ENCODE measurements at regions not wholly inside any gene's neighbourhood (a gene's known extent, or its start where the extent isn't known, plus 50 kb on each side); places are given as distances from the start of the nearest gene placed in this dataset.
"Not testable (repeated sequence)": the region's sequence is repeated elsewhere in the genome, so short reads cannot be mapped to it uniquely, and the experiment has no call there.

- H3K27me3 ChIP-seq (ENCODE audit: insufficient read depth, poor library complexity, severe bottlenecking): no peaks in the 10 kb centered on the region
- H3K4me3 ChIP-seq (replicated peaks; ENCODE audit: insufficient read depth, low read length): no peak overlapping the region
- no peak overlapping the region for H3K27ac ChIP-seq (replicated peaks)
- no peak for DNase-seq (ENCODE audit: low read depth in 1 of 2, low spot score in 1 of 2)
- TF ChIP-seq CTCF (IDR thresholded peaks at IDR 0.05; ENCODE audit: insufficient read depth, low read length) (no peak), SPI1 (IDR thresholded peaks at IDR 0.05; ENCODE audit: borderline replicate concordance, low read depth) (no peak), GABPA (IDR thresholded peaks at IDR 0.05; ENCODE audit: low read depth) (no peak), REST (IDR thresholded peaks at IDR 0.05; ENCODE audit: insufficient replicate concordance, low read depth) (no peak), POLR2AphosphoS5 (IDR thresholded peaks at IDR 0.05; ENCODE audit: low read depth) (no peak)
Observed at GRCh38 chr4:132114885-132115284, 1034.2 kb upstream of the PCDH10 start.

GRCh38 chr4:132122741-132123140 is 1026.4 kb upstream of the PCDH10 start:
- not testable (repeated sequence) for H3K27me3 ChIP-seq (ENCODE audit: insufficient read depth, poor library complexity, severe bottlenecking); H3K4me3 ChIP-seq (replicated peaks; ENCODE audit: insufficient read depth, low read length); H3K27ac ChIP-seq (replicated peaks); DNase-seq (ENCODE audit: low read depth in 1 of 2, low spot score in 1 of 2)

- DNase-seq (ENCODE audit: low read depth in 1 of 2, low spot score in 1 of 2): no peak
- no peak for TF ChIP-seq POLR2AphosphoS5 (IDR thresholded peaks at IDR 0.05; ENCODE audit: low read depth)
- TF ChIP-seq SPI1 (IDR thresholded peaks at IDR 0.05; ENCODE audit: borderline replicate concordance, low read depth): no peak
- TF ChIP-seq GABPA (IDR thresholded peaks at IDR 0.05; ENCODE audit: low read depth): no peak
- no peak for TF ChIP-seq CTCF (IDR thresholded peaks at IDR 0.05; ENCODE audit: insufficient read depth, low read length)
- TF ChIP-seq REST (IDR thresholded peaks at IDR 0.05; ENCODE audit: insufficient replicate concordance, low read depth): no peak
- Histone ChIP-seq H3K27ac (replicated peaks) (no peak overlapping the region), H3K27me3 (ENCODE audit: insufficient read depth, poor library complexity, severe bottlenecking) (no peaks in the 10 kb centered on the region), H3K4me3 (replicated peaks; ENCODE audit: insufficient read depth, low read length) (no peak overlapping the region)
Observed at GRCh38 chr4:132123870-132124623, 1025.0 kb upstream of the PCDH10 start.

GRCh38 chr4:132124624-132124974 is 1024.5 kb upstream of the PCDH10 start:
- Histone ChIP-seq H3K27me3 (ENCODE audit: insufficient read depth, poor library complexity, severe bottlenecking) (no peaks in the 10 kb centered on the region), H3K4me3 (replicated peaks; ENCODE audit: insufficient read depth, low read length) (no peak overlapping the region), H3K27ac (replicated peaks) (no peak overlapping the region)
- no peak for DNase-seq (ENCODE audit: low read depth in 1 of 2, low spot score in 1 of 2)
- TF ChIP-seq GABPA (IDR thresholded peaks at IDR 0.05; ENCODE audit: low read depth) (no peak), CTCF (IDR thresholded peaks at IDR 0.05; ENCODE audit: insufficient read depth, low read length) (no peak), POLR2AphosphoS5 (IDR thresholded peaks at IDR 0.05; ENCODE audit: low read depth) (no peak), REST (IDR thresholded peaks at IDR 0.05; ENCODE audit: insufficient replicate concordance, low read depth) (no peak), SPI1 (IDR thresholded peaks at IDR 0.05; ENCODE audit: borderline replicate concordance, low read depth) (no peak)
